CD4-positive, alpha-beta T cell (primary cell): ENCODE measurements at regions not wholly inside any gene's neighbourhood (a gene's known extent, or its start where the extent isn't known, plus 50 kb on each side); places are given as distances from the start of the nearest gene placed in this dataset.

Experiments used
- ATAC-seq: fragments of 200-7000 bp; cut with Tn5 transposase; one replicate; pipeline ENCODE4 v1.10.0; 2022; ENCODE audit warnings: mild to moderate bottlenecking; ENCODE audit not compliant: poor library complexity
- CTCF ChIA-PET: fragments of 350-600 bp; sonication (Branson Sonifier 250); formaldehyde crosslinking; loops from one replicate; lab custom pipeline; 2021; ENCODE audit warnings: antibody characterized with exemption, inconsistent platforms; lab: Charles Lee
- POLR2A ChIA-PET: fragments of 350-600 bp; sonication (Branson Sonifier 250); formaldehyde crosslinking; loops from one replicate; lab custom pipeline; 2021; ENCODE audit warnings: antibody characterized with exemption, inconsistent platforms; lab: Charles Lee
- DNase-seq, 14 experiments: peaks; one replicate each; pipeline ENCODE4 v3.0.0-alpha.2; 2013 to 2020; ENCODE audit warnings: mixed read lengths in 2 of 14
- H3K27ac ChIP-seq, 2 donors: one replicate each; pipeline versions ENCODE4 v1.5.1 to v1.7.0; 2013; ENCODE audit warnings: low read length in 2 of 2, low read depth in 1 of 2, mild to moderate bottlenecking in 1 of 2
- H3K27me3 ChIP-seq, 2 experiments: 1 replicate in 1 of 2; 2 replicates in 1 of 2; pipeline versions ENCODE4 v1.6.1 to v1.7.0; 2013; ENCODE audit warnings: low read length in 2 of 2, control low read depth in 1 of 2, mild to moderate bottlenecking in 1 of 2, moderate library complexity in 1 of 2; ENCODE audit not compliant: insufficient read depth in 2 of 2, control insufficient read depth in 1 of 2
- H3K36me3 ChIP-seq: one replicate; pipeline ENCODE4 v1.6.1; 2013; ENCODE audit warnings: low read length, control low read depth; ENCODE audit not compliant: insufficient read depth
- H3K4me1 ChIP-seq: one replicate; pipeline ENCODE4 v1.6.1; 2013; ENCODE audit warnings: low read length, control low read depth; ENCODE audit not compliant: insufficient read depth
- H3K4me3 ChIP-seq: one replicate; pipeline ENCODE4 v1.5.1; 2013; ENCODE audit warnings: mild to moderate bottlenecking, low read length, moderate library complexity
- H3K9me3 ChIP-seq, 2 experiments: 1 replicate in 1 of 2; 2 replicates in 1 of 2; pipeline versions ENCODE4 v1.6.1 to v1.7.0; 2013; ENCODE audit warnings: low read length in 2 of 2, mild to moderate bottlenecking in 2 of 2, control low read depth in 1 of 2, moderate library complexity in 1 of 2; ENCODE audit not compliant: control insufficient read depth in 1 of 2, insufficient read depth in 1 of 2
- H3K27ac Mint-ChIP-seq: one replicate; pipeline ENCODE4 v1.8.0; 2020; ENCODE audit warnings: mixed read lengths
- H3K27me3 Mint-ChIP-seq: one replicate; pipeline ENCODE4 v1.8.0; 2021; ENCODE audit warnings: mixed read lengths
- H3K36me3 Mint-ChIP-seq: one replicate; pipeline ENCODE4 v1.8.0; 2021; ENCODE audit warnings: low read depth, mixed read lengths
- H3K4me1 Mint-ChIP-seq: one replicate; pipeline ENCODE4 v1.8.0; 2021; ENCODE audit warnings: low read depth, mixed read lengths
- H3K4me3 Mint-ChIP-seq: one replicate; pipeline ENCODE4 v1.8.0; 2020; ENCODE audit warnings: mild to moderate bottlenecking, mixed read lengths
- H3K9me3 Mint-ChIP-seq: one replicate; pipeline ENCODE4 v1.8.0; 2020; ENCODE audit warnings: mixed read lengths
- intact Hi-C, 2 experiments: fragments of 100-400 bp; cut with DNase I in 1 of 2; cut with micrococcal nuclease in 1 of 2; formaldehyde crosslinking; loops; one replicate each; pipeline versions ENCODE4 v1.15.1 to v1.9.0; 2023 to 2025; cut with DNase I, micrococcal nuclease
- TF ChIP-seq, protein P1 (sequence below): fragments of 200-600 bp; IDR thresholded peaks from one replicate; pipeline ENCODE4 v1.8.0; 2022; ENCODE audit warnings: antibody characterized with exemption, mild to moderate bottlenecking

DNA sequence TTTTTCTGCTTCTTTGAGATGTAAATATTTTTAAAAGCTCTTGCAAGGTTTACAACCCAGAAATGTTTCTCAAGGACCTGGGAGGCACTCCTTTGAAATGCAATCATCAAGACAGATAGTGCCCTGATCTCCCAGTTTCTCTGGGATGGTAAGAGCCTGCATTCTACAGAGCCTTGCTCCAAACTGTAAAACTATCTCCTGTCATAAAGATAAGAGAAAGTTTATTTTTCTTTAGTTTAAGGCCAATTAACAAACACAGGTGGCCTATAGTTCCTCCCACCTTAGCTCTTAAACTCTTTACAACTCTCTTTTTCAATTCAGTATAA, 1231.1 kb upstream of the NUDT12 start:
- CTCF ChIA-PET: no interaction called here
- Histone ChIP-seq H3K36me3 (no peaks in the 10 kb centered on the region), H3K4me3 (no peak overlapping the region), H3K27ac (no peak overlapping the region), H3K27me3 (no peaks in the 10 kb centered on the region), H3K4me1 (no peaks in the 10 kb centered on the region), H3K9me3 (no peaks in the 10 kb centered on the region)
- intact Hi-C loops: no loop called here
- DNase-seq: no peak
- no peak for ATAC-seq
- Mint-ChIP-seq H3K4me1 (no peaks in the 10 kb centered on the region), H3K27me3 (no peaks in the 10 kb centered on the region), H3K27ac (no peak overlapping the region), H3K4me3 (no peak overlapping the region), H3K9me3 (peaks cover 5% of the 10 kb centered on the region), H3K36me3 (no peaks in the 10 kb centered on the region)
- TF ChIP-seq, protein P1, sequence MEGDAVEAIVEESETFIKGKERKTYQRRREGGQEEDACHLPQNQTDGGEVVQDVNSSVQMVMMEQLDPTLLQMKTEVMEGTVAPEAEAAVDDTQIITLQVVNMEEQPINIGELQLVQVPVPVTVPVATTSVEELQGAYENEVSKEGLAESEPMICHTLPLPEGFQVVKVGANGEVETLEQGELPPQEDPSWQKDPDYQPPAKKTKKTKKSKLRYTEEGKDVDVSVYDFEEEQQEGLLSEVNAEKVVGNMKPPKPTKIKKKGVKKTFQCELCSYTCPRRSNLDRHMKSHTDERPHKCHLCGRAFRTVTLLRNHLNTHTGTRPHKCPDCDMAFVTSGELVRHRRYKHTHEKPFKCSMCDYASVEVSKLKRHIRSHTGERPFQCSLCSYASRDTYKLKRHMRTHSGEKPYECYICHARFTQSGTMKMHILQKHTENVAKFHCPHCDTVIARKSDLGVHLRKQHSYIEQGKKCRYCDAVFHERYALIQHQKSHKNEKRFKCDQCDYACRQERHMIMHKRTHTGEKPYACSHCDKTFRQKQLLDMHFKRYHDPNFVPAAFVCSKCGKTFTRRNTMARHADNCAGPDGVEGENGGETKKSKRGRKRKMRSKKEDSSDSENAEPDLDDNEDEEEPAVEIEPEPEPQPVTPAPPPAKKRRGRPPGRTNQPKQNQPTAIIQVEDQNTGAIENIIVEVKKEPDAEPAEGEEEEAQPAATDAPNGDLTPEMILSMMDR: no peak
- POLR2A ChIA-PET: no interaction called here

DNA sequence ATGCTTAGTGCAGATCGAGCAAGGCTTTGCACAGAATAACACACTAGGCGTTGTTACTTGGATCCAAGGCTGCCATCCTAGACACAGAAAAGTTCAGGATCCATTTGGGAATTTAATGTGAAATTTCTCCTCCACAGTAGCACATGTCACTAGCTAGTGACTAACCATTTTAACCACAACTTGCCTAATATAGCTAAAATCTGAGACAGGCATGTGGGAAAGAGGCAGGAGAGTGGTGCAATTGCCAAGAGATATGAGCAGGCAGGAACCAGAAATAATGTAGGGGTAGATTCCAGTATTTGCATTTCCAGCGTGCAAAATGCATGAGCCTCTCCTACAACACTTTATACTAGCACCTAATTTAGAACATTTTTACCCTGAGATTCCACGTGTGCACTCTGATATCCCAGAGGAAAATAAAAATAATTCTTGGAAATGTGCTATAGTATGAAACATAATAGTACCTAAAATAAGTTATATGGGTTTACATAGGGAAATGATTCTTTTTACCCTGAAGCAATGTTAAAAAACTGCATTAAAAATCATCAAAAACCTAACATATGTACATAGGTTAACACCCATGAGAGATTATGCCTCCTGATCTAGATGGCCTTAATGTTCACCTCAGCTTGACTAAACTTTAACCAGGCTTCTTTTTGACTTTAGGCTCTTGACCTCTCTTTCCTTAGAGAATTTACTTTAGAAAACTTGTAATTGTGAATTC, 1230.6 kb upstream of the NUDT12 start:
- no peak overlapping the region for H3K4me3 ChIP-seq
- no peaks in the 10 kb centered on the region for H3K36me3 ChIP-seq
- ATAC-seq (no peak), DNase-seq (no peak)
- Mint-ChIP-seq H3K4me3 (no peak overlapping the region), H3K4me1 (no peaks in the 10 kb centered on the region), H3K27ac (no peak overlapping the region), H3K9me3 (peaks cover 5% of the 10 kb centered on the region), H3K27me3 (no peaks in the 10 kb centered on the region), H3K36me3 (no peaks in the 10 kb centered on the region)
- no peak overlapping the region for H3K27ac ChIP-seq
- intact Hi-C loops: no loop called here
- POLR2A ChIA-PET: no interaction called here
- CTCF ChIA-PET: no interaction called here
- H3K4me1 ChIP-seq: no peaks in the 10 kb centered on the region
- H3K9me3 ChIP-seq: no peaks in the 10 kb centered on the region
- TF ChIP-seq, protein P1: no peak
- no peaks in the 10 kb centered on the region for H3K27me3 ChIP-seq

DNA sequence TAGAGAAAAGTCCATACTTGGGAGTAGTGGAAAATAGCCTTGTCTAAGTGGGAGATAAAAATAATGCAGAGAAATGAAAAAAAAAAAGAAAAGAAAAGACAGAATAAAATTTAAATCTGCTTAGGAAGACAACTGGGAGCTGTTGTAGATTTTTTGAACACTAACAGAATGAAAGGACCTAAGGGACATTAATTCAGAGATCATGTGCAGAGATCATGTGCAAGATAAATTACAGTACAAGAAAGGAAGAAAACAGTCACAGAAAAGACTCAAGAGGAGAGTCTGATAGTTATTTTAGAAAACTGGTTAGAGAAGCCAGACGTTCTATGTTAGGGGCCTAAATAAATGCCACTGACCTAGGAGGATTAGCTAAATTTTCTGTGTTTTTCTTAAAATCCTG, 1226.8 kb upstream of the NUDT12 start:
- H3K4me1 ChIP-seq: no peaks in the 10 kb centered on the region
- H3K4me3 Mint-ChIP-seq: no peak overlapping the region
- H3K36me3 Mint-ChIP-seq: no peaks in the 10 kb centered on the region
- H3K4me1 Mint-ChIP-seq: no peaks in the 10 kb centered on the region
- peaks cover 0 to 5% of the 10 kb centered on the region in 2 experiments for H3K9me3 ChIP-seq
- H3K4me3 ChIP-seq: no peak overlapping the region
- H3K27ac Mint-ChIP-seq: no peak overlapping the region
- POLR2A ChIA-PET: no interaction called here
- TF ChIP-seq, protein P1: no peak
- ATAC-seq (no peak), DNase-seq (no peak)
- no peaks in the 10 kb centered on the region for H3K27me3 ChIP-seq
- H3K36me3 ChIP-seq: no peaks in the 10 kb centered on the region
- CTCF ChIA-PET: interaction anchor here (1.3 kb wide), 1 partner anchor 13 kb away, joined by 3 read pairs; no protein-coding TSS in a partner anchor
- intact Hi-C loops: no loop called here
- no peak overlapping the region for H3K27ac ChIP-seq
- H3K27me3 Mint-ChIP-seq: no peaks in the 10 kb centered on the region
- H3K9me3 Mint-ChIP-seq: peaks cover 13% of the 10 kb centered on the region
